IMR-90 (cell line): ENCODE measurements at regions not wholly inside any gene's neighbourhood (a gene's known extent, or its start where the extent isn't known, plus 50 kb on each side); places are given as distances from the start of the nearest gene placed in this dataset.

Source experiments
- ATAC-seq: fragments of 200-7000 bp; cut with Tn5 transposase; 2 replicates; pipeline ENCODE4 v1.9.1; 2020; ENCODE audit warnings: low read depth, mild to moderate bottlenecking, moderate library complexity
- BruUV-seq: library from RNA; stranded (reverse); fragments of 400-500 nt; replicated peaks from 2 replicates; lab custom pipeline; 2021; lab: Mats Ljungman, UMichigan
- CTCF ChIA-PET: fragments of 300-600 bp; formaldehyde crosslinking; extraction: SDS; loops from one replicate; lab custom pipeline; 2021; ENCODE audit warnings: antibody characterized with exemption; lab: Yijun Ruan, JAX
- POLR2A ChIA-PET: fragments of 300-600 bp; sonication (Branson Sonifier 250); formaldehyde crosslinking; loops from one replicate; lab custom pipeline; 2022; ENCODE audit warnings: antibody characterized with exemption; ENCODE audit not compliant: unreplicated experiment; lab: Charles Lee
- DNase-seq: peaks from one replicate; pipeline ENCODE4 v3.0.0; 2013
- H2AFZ ChIP-seq: replicated peaks from 2 replicates; pipeline ENCODE3; 2013; ENCODE audit warnings: low read length, mild to moderate bottlenecking; ENCODE audit not compliant: poor library complexity
- H2AK5ac ChIP-seq: 2 replicates; pipeline ENCODE4 v1.6.1; 2013; ENCODE audit warnings: low read depth, low read length, inconsistent platforms
- H2AK9ac ChIP-seq: replicated peaks from 2 replicates; pipeline ENCODE3; 2013; ENCODE audit warnings: mild to moderate bottlenecking, low read depth, low read length, moderate library complexity; ENCODE audit not compliant: poor library complexity
- H2BK120ac ChIP-seq: 2 replicates; pipeline ENCODE4 v1.6.1; 2013; ENCODE audit warnings: low read depth, low read length, inconsistent platforms
- H2BK15ac ChIP-seq: 3 replicates; pipeline ENCODE4 v1.6.1; 2013; ENCODE audit warnings: low read depth, low read length, inconsistent platforms
- H2BK20ac ChIP-seq: 2 replicates; pipeline ENCODE4 v1.6.1; 2013; ENCODE audit warnings: low read depth, mild to moderate bottlenecking, inconsistent platforms, low read length, moderate library complexity
- H2BK5ac ChIP-seq: 2 replicates; pipeline ENCODE4 v1.6.1; 2013; ENCODE audit warnings: mild to moderate bottlenecking, low read depth, low read length, inconsistent platforms; ENCODE audit not compliant: poor library complexity, severe bottlenecking
- H3K14ac ChIP-seq: replicated peaks from 2 replicates; pipeline ENCODE4 v1.6.1; 2013; ENCODE audit warnings: low read depth, low read length, inconsistent platforms
- H3K18ac ChIP-seq: 2 replicates; pipeline ENCODE4 v1.6.1; 2013; ENCODE audit warnings: low read depth, low read length, control low read depth
- H3K23ac ChIP-seq: 2 replicates; pipeline ENCODE4 v1.6.1; 2013; ENCODE audit warnings: low read depth, low read length, inconsistent platforms
- H3K27ac ChIP-seq: 2 replicates; pipeline ENCODE4 v1.5.1; 2013; ENCODE audit warnings: mild to moderate bottlenecking, control low read depth, low read length; ENCODE audit not compliant: insufficient read depth
- H3K27me3 ChIP-seq: 2 replicates; pipeline ENCODE4 v1.6.1; 2013; ENCODE audit warnings: low read length; ENCODE audit not compliant: control insufficient read depth, insufficient read depth
- H3K36me3 ChIP-seq: 2 replicates; pipeline ENCODE4 v1.6.1; 2013; ENCODE audit warnings: low read length, mixed read lengths; ENCODE audit not compliant: control insufficient read depth, insufficient read depth
- H3K4ac ChIP-seq: 2 replicates; pipeline ENCODE4 v1.6.1; 2013; ENCODE audit warnings: low read depth, low read length, inconsistent platforms
- H3K4me1 ChIP-seq: 2 replicates; pipeline ENCODE4 v1.6.1; 2013; ENCODE audit warnings: low read length, mixed read lengths; ENCODE audit not compliant: control insufficient read depth, insufficient read depth
- H3K4me2 ChIP-seq: 2 replicates; pipeline ENCODE4 v1.6.1; 2013; ENCODE audit warnings: low read depth, mild to moderate bottlenecking, control low read depth, low read length, moderate library complexity
- H3K4me3 ChIP-seq: 2 replicates; pipeline ENCODE4 v1.5.1; 2013; ENCODE audit warnings: low read depth, mild to moderate bottlenecking, control low read depth, low read length, moderate library complexity; ENCODE audit not compliant: insufficient read depth
- H3K56ac ChIP-seq: 2 replicates; pipeline ENCODE4 v1.6.1; 2013; ENCODE audit warnings: low read length, inconsistent platforms; ENCODE audit not compliant: insufficient read depth; ENCODE audit errors: extremely low read depth
- H3K79me1 ChIP-seq, 2 experiments: 2 replicates each; pipeline ENCODE4 v1.6.1; 2013; ENCODE audit warnings: low read length in 2 of 2, inconsistent platforms in 1 of 2, low read depth in 1 of 2
- H3K9ac ChIP-seq: 2 replicates; pipeline ENCODE4 v1.6.1; 2013; ENCODE audit warnings: low read depth, low read length, control low read depth
- H3K9me1 ChIP-seq: 2 replicates; pipeline ENCODE4 v1.6.1; 2013; ENCODE audit warnings: low read length, inconsistent platforms; ENCODE audit not compliant: insufficient read depth
- H3K9me3 ChIP-seq: 2 replicates; pipeline ENCODE4 v1.6.1; 2013; ENCODE audit warnings: low read length; ENCODE audit not compliant: control insufficient read depth, insufficient read depth
- H4K20me1 ChIP-seq: 2 replicates; pipeline ENCODE4 v1.6.1; 2013; ENCODE audit warnings: low read length, inconsistent platforms; ENCODE audit not compliant: insufficient read depth
- H4K5ac ChIP-seq: 2 replicates; pipeline ENCODE4 v1.6.1; 2013; ENCODE audit warnings: mild to moderate bottlenecking, low read depth, low read length, control low read depth
- H4K8ac ChIP-seq, 2 experiments: 2 replicates each; pipeline ENCODE4 v1.6.1; 2013; ENCODE audit warnings: low read depth in 2 of 2, low read length in 2 of 2, control low read depth in 1 of 2, inconsistent platforms in 1 of 2
- H4K91ac ChIP-seq: 2 replicates; pipeline ENCODE4 v1.6.1; 2013; ENCODE audit warnings: low read depth, low read length, inconsistent platforms; ENCODE audit not compliant: insufficient read depth
- CEBPB ChIP-seq: IDR thresholded peaks from 2 replicates; pipeline ENCODE4 v1.6.1; 2012; ENCODE audit warnings: low read depth, low read length, improper control_type of control experiment
- MXI1 ChIP-seq: IDR thresholded peaks from 2 replicates; pipeline ENCODE4 v1.6.1; 2012; ENCODE audit warnings: low read depth, mild to moderate bottlenecking, low read length, moderate library complexity, borderline replicate concordance
- WGBS, 2 experiments: methylation state at CpG; one replicate each; pipeline versions ENCODE4 v1.1.5 to v1.1.7; 2013; ENCODE audit warnings: missing lambda C conversion rate in 2 of 2; ENCODE audit not compliant: insufficient read length in 1 of 2; ENCODE audit errors: extremely low coverage in 2 of 2; 5-methylcytosine and 5-hydroxymethylcytosine counted together
- dilution Hi-C: fragments of 300-500 bp; cut with HindIII; formaldehyde crosslinking; loops from one replicate; pipeline ENCODE4 v1.14.3; 2018; ENCODE audit warnings: low sequenced_read_pairs; ENCODE audit not compliant: unreplicated experiment
- in situ Hi-C: fragments of 300-500 bp; cut with MboI; formaldehyde crosslinking; loops from 3 replicates; pipeline ENCODE4 v1.14.3; 2019; ENCODE audit warnings: low sequenced_read_pairs, inconsistent platforms, mixed read lengths
- intact Hi-C: fragments of 100-400 bp; cut with micrococcal nuclease; formaldehyde crosslinking; loops from 2 replicates; pipeline ENCODE4 v1.10.0; 2022

- Histone ChIP-seq H2AFZ (no peak overlapping the region), H4K8ac (no peak overlapping the region), H3K4me3 (no peak overlapping the region), H4K91ac (no peak overlapping the region), H2AK9ac (no peak overlapping the region), H4K5ac (no peak overlapping the region), H3K23ac (no peak overlapping the region), H2BK15ac (no peak overlapping the region), H3K36me3 (no peaks in the 10 kb centered on the region), H4K20me1 (no peaks in the 10 kb centered on the region), H3K4me2 (no peak overlapping the region), H2AK5ac (no peak overlapping the region), H3K56ac (no peak overlapping the region), H3K4ac (no peak overlapping the region), H3K9me3 (no peaks in the 10 kb centered on the region), H3K14ac (no peak overlapping the region), H3K27ac (no peak overlapping the region), H2BK120ac (no peak overlapping the region), H3K9me1 (no peaks in the 10 kb centered on the region), H3K9ac (no peak overlapping the region), H3K79me1 (no peaks in the 10 kb centered on the region), H2BK5ac (no peak overlapping the region), H3K18ac (no peak overlapping the region), H3K27me3 (no peaks in the 10 kb centered on the region), H3K4me1 (no peaks in the 10 kb centered on the region), H2BK20ac (no peak overlapping the region)
- CTCF ChIA-PET = no interaction called here
- in situ Hi-C loops = no loop called here
- POLR2A ChIA-PET = no interaction called here
- WGBS, 2 experiments = no CpG with 5 or more reads among the region's 2 CpGs
- TF ChIP-seq MXI1 (no peak), CEBPB (peak; percentile 9; the same call in 1 of the 2 replicates)
- intact Hi-C loops = no loop called here
- DNase-seq (no peak), ATAC-seq (no peak)
- no TSS peak for BruUV-seq
- dilution Hi-C loops = no loop called here
These were observed 264.6 kb downstream of the BARHL2 start for GRCh38 chr1:90452491-90452890.
